ENCODE measurements at regions not wholly inside any gene's neighbourhood (a gene's known extent, or its start where the extent isn't known, plus 50 kb on each side); places are given as distances from the start of the nearest gene placed in this dataset.

GRCh38 chr10:28840202-28840601 is 162.9 kb downstream of the BAMBI start:
- no peak for TF ChIP-seq CTCF (IDR thresholded peaks at IDR 0.05)
- TF ChIP-seq POLR2A (IDR thresholded peaks at IDR 0.05), result no peak
- 62 to 71% (median 68%) methylated on average over 6 of the region's 6 CpGs for WGBS, 4 donors

GRCh38 chr10:28840971-28841370 is 163.7 kb downstream of the BAMBI start:
- Histone ChIP-seq H3K9me3 (peaks cover 0 to 17% (median 3%) of the 10 kb centered on the region in 12 donors), H3K27me3 (no peaks in the 10 kb centered on the region), H3K36me3 (no peaks in the 10 kb centered on the region), H3K4me3 (no peak overlapping the region), H3K4me1 (peaks cover 0 to 40% (median 15%) of the 10 kb centered on the region in 12 donors), H3K27ac (peak overlapping the region in 11 of 12 donors; percentile 7 to 88 (median 64))
- TF ChIP-seq POLR2A (IDR thresholded peaks at IDR 0.05), result no peak
- no peak for TF ChIP-seq CTCF (IDR thresholded peaks at IDR 0.05)
- intact Hi-C loops (cut with DNase I), result loop anchor here in 2 of 10 donors (5.0 to 10.0 kb wide), 2 partner anchors 41 to 144 kb away; no protein-coding TSS in a partner anchor
- no peak for DNase-seq
- WGBS, 4 donors, result 53 to 65% (median 55%) methylated on average over 4 of the region's 4 CpGs
- no peak for ATAC-seq

More at GRCh38 chr10:28840202-28840601, 162.9 kb downstream of the BAMBI start:
- intact Hi-C loops (cut with DNase I), result loop anchor here in 2 of 10 donors (5.0 to 10.0 kb wide), 2 partner anchors 42 to 145 kb away; no protein-coding TSS in a partner anchor
- peak overlapping the region; percentile 4 to 88 (median 65) for H3K27ac ChIP-seq
- peaks cover 0 to 12% (median 2%) of the 10 kb centered on the region in 12 donors for H3K9me3 ChIP-seq
- H3K27me3 ChIP-seq, result no peaks in the 10 kb centered on the region
- no peak for DNase-seq
- no peak for ATAC-seq
- no peaks in the 10 kb centered on the region for H3K36me3 ChIP-seq
- no peak overlapping the region for H3K4me3 ChIP-seq
- peaks cover 0 to 40% (median 15%) of the 10 kb centered on the region in 12 donors for H3K4me1 ChIP-seq

- WGBS, 4 donors, result 26 to 50% (median 36%) methylated on average over 2 of the region's 2 CpGs
- Histone ChIP-seq H3K4me3 (no peak overlapping the region), H3K9me3 (peaks cover 0 to 17% (median 3%) of the 10 kb centered on the region in 12 donors), H3K27me3 (no peaks in the 10 kb centered on the region), H3K27ac (peak overlapping the region in 11 of 12 donors; percentile 26 to 88 (median 64)), H3K36me3 (no peaks in the 10 kb centered on the region), H3K4me1 (peaks cover 0 to 40% (median 15%) of the 10 kb centered on the region in 12 donors)
- no peak for TF ChIP-seq POLR2A (IDR thresholded peaks at IDR 0.05)
- no peak for TF ChIP-seq CTCF (IDR thresholded peaks at IDR 0.05)
- intact Hi-C loops (cut with DNase I), result loop anchor here in 2 of 10 donors (5.0 to 10.0 kb wide), 2 partner anchors 41 to 143 kb away; no protein-coding TSS in a partner anchor
- DNase-seq (peak in 1 of 5 donors; percentile 28), ATAC-seq (peak; percentile 66 to 73 (median 70))
Observed at GRCh38 chr10:28841625-28842024, 164.3 kb downstream of the BAMBI start.

- Histone ChIP-seq H3K36me3 (no peaks in the 10 kb centered on the region), H3K27me3 (no peaks in the 10 kb centered on the region), H3K27ac (peak overlapping the region in 9 of 12 donors; percentile 26 to 88 (median 65)), H3K4me1 (peaks cover 0 to 40% (median 15%) of the 10 kb centered on the region in 12 donors), H3K9me3 (peaks cover 0 to 17% (median 3%) of the 10 kb centered on the region in 12 donors), H3K4me3 (no peak overlapping the region)
- intact Hi-C loops (cut with DNase I), result loop anchor here in 2 of 10 donors (5.0 to 10.0 kb wide), 2 partner anchors 40 to 142 kb away; no protein-coding TSS in a partner anchor
- DNase-seq (no peak), ATAC-seq (no peak)
- WGBS, 4 donors, result 70 to 81% (median 75%) methylated on average over 3 of the region's 3 CpGs
- TF ChIP-seq CTCF (IDR thresholded peaks at IDR 0.05) (no peak), POLR2A (IDR thresholded peaks at IDR 0.05) (no peak)
Observed at GRCh38 chr10:28842321-28842720, 165.0 kb downstream of the BAMBI start.

Data from heart left ventricle (tissue), 16 donors.